ENCODE measurements at regions not wholly inside any gene's neighbourhood (a gene's known extent, or its start where the extent isn't known, plus 50 kb on each side); places are given as distances from the start of the nearest gene placed in this dataset.

GRCh38 chr10:121355161-121355560 is 243.1 kb downstream of the FGFR2 start:
- H3K9me3 ChIP-seq (ENCODE audit: insufficient read depth, low read depth, low read length) = peaks cover 4% of the 10 kb centered on the region
- no peak overlapping the region for H3K4me3 ChIP-seq (ENCODE audit: insufficient read depth, low read depth, low read length)
- no peaks in the 10 kb centered on the region for H3K79me2 ChIP-seq (ENCODE audit: insufficient read depth, low read length)
- H3K4me1 ChIP-seq (ENCODE audit: insufficient read depth, low read length) = no peaks in the 10 kb centered on the region
- Mint-ChIP-seq H3K27ac (ENCODE audit: unreplicated experiment) (no peak overlapping the region), H3K36me3 (ENCODE audit: low read depth, unreplicated experiment) (no peaks in the 10 kb centered on the region), H3K4me3 (ENCODE audit: unreplicated experiment) (no peak overlapping the region), H3K9me3 (ENCODE audit: unreplicated experiment) (no peaks in the 10 kb centered on the region), H3K27me3 (ENCODE audit: low read depth, unreplicated experiment) (no peaks in the 10 kb centered on the region), H3K4me1 (ENCODE audit: low read depth, unreplicated experiment) (no peaks in the 10 kb centered on the region)
- H3K27ac ChIP-seq (ENCODE audit: low read depth, low read length) = no peak overlapping the region
- DNase-seq (ENCODE audit: low read depth) = no peak
- no peak overlapping the region for H3K4me2 ChIP-seq (ENCODE audit: low read length)
- no peak overlapping the region for H2AFZ ChIP-seq (ENCODE audit: low read depth, low read length)
- H4K20me1 ChIP-seq (ENCODE audit: insufficient read depth, low read length) = no peaks in the 10 kb centered on the region
- no peaks in the 10 kb centered on the region for H3K27me3 ChIP-seq (ENCODE audit: insufficient read depth, low read length)
- H3K9ac ChIP-seq (ENCODE audit: low read length) = no peak overlapping the region
- TF ChIP-seq CTCF (IDR thresholded peaks at IDR 0.05; ENCODE audit: insufficient read depth, low read depth, low read length) = no peak
- no peak for TF ChIP-seq EZH2 (IDR thresholded peaks at IDR 0.05; ENCODE audit: insufficient read depth, low read length)
- FAIRE-seq = no peak
- H3K36me3 ChIP-seq (ENCODE audit: insufficient read depth, low read length) = no peaks in the 10 kb centered on the region

DNA sequence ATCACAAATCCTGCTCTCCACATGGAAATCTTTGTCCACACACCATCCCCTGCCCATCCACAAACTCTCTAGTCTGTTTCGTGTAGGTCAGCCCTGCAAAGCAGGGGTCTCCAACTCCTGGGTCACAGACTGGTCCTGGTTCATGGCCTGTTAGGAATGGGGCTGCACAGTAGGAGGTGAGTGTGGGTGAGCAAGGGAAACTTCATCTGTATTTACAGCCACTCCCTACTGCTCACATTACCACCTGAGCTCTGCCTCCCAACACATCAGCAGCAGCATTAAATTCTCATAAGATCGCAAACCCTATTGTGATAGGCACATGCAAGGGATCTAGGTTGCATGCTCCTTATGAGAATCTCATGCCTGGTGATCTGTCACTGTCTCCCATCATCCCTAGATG is 242.1 kb downstream of the FGFR2 start:
- no peak for FAIRE-seq
- no peaks in the 10 kb centered on the region for H3K36me3 Mint-ChIP-seq (ENCODE audit: low read depth, unreplicated experiment)
- no peak overlapping the region for H3K9ac ChIP-seq (ENCODE audit: low read length)
- H3K4me3 Mint-ChIP-seq (ENCODE audit: unreplicated experiment) = no peak overlapping the region
- no peaks in the 10 kb centered on the region for H3K27me3 ChIP-seq (ENCODE audit: insufficient read depth, low read length)
- H3K9me3 ChIP-seq (ENCODE audit: insufficient read depth, low read depth, low read length) = peaks cover 4% of the 10 kb centered on the region
- no peaks in the 10 kb centered on the region for H3K79me2 ChIP-seq (ENCODE audit: insufficient read depth, low read length)
- H3K4me1 ChIP-seq (ENCODE audit: insufficient read depth, low read length) = no peaks in the 10 kb centered on the region
- no peak overlapping the region for H3K27ac ChIP-seq (ENCODE audit: low read depth, low read length)
- no peak for TF ChIP-seq EZH2 (IDR thresholded peaks at IDR 0.05; ENCODE audit: insufficient read depth, low read length)
- TF ChIP-seq CTCF (IDR thresholded peaks at IDR 0.05; ENCODE audit: insufficient read depth, low read depth, low read length) = no peak
- no peaks in the 10 kb centered on the region for H3K9me3 Mint-ChIP-seq (ENCODE audit: unreplicated experiment)
- no peak overlapping the region for H2AFZ ChIP-seq (ENCODE audit: low read depth, low read length)
- no peak overlapping the region for H3K4me3 ChIP-seq (ENCODE audit: insufficient read depth, low read depth, low read length)
- no peaks in the 10 kb centered on the region for H3K27me3 Mint-ChIP-seq (ENCODE audit: low read depth, unreplicated experiment)
- H3K36me3 ChIP-seq (ENCODE audit: insufficient read depth, low read length) = no peaks in the 10 kb centered on the region
- H3K4me2 ChIP-seq (ENCODE audit: low read length) = no peak overlapping the region
- H4K20me1 ChIP-seq (ENCODE audit: insufficient read depth, low read length) = no peaks in the 10 kb centered on the region
- H3K27ac Mint-ChIP-seq (ENCODE audit: unreplicated experiment) = no peak overlapping the region
- no peak for DNase-seq (ENCODE audit: low read depth)
- H3K4me1 Mint-ChIP-seq (ENCODE audit: low read depth, unreplicated experiment) = no peaks in the 10 kb centered on the region

DNA sequence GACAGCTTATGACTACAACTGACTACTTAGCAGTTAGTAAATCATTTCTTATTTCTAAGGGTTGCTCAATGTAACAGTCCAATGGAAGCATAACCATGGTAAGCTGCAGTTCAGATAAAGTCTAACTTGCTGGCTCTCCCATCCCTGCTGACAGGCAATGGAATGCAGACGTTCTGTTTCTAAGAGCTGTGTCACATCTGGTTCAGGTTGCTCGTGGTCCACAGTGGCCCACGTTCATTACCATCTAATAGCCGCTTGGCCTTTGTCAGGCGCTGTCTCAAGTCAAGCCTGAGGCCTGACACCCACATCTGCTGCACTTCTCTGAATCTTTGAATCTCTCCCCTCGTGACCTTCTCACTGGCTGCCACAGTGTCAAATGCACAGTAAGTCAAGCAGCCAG is 240.8 kb downstream of the FGFR2 start:
- FAIRE-seq = no peak
- Histone ChIP-seq H2AFZ (ENCODE audit: low read depth, low read length) (no peak overlapping the region), H3K9ac (ENCODE audit: low read length) (no peak overlapping the region), H4K20me1 (ENCODE audit: insufficient read depth, low read length) (no peaks in the 10 kb centered on the region), H3K27me3 (ENCODE audit: insufficient read depth, low read length) (no peaks in the 10 kb centered on the region), H3K4me1 (ENCODE audit: insufficient read depth, low read length) (no peaks in the 10 kb centered on the region), H3K36me3 (ENCODE audit: insufficient read depth, low read length) (no peaks in the 10 kb centered on the region), H3K9me3 (ENCODE audit: insufficient read depth, low read depth, low read length) (peaks cover 4% of the 10 kb centered on the region), H3K27ac (ENCODE audit: low read depth, low read length) (no peak overlapping the region), H3K4me2 (ENCODE audit: low read length) (no peak overlapping the region), H3K4me3 (ENCODE audit: insufficient read depth, low read depth, low read length) (no peak overlapping the region), H3K79me2 (ENCODE audit: insufficient read depth, low read length) (no peaks in the 10 kb centered on the region)
- no peak overlapping the region for H3K27ac Mint-ChIP-seq (ENCODE audit: unreplicated experiment)
- H3K4me1 Mint-ChIP-seq (ENCODE audit: low read depth, unreplicated experiment) = no peaks in the 10 kb centered on the region
- H3K27me3 Mint-ChIP-seq (ENCODE audit: low read depth, unreplicated experiment) = no peaks in the 10 kb centered on the region
- TF ChIP-seq EZH2 (IDR thresholded peaks at IDR 0.05; ENCODE audit: insufficient read depth, low read length) = no peak
- TF ChIP-seq CTCF (IDR thresholded peaks at IDR 0.05; ENCODE audit: insufficient read depth, low read depth, low read length) = no peak
- H3K36me3 Mint-ChIP-seq (ENCODE audit: low read depth, unreplicated experiment) = no peaks in the 10 kb centered on the region
- no peak overlapping the region for H3K4me3 Mint-ChIP-seq (ENCODE audit: unreplicated experiment)
- no peak for DNase-seq (ENCODE audit: low read depth)
- no peaks in the 10 kb centered on the region for H3K9me3 Mint-ChIP-seq (ENCODE audit: unreplicated experiment)

Measured in astrocyte (in vitro differentiated cells and primary cell).